ENCODE measurements at regions not wholly inside any gene's neighbourhood (a gene's known extent, or its start where the extent isn't known, plus 50 kb on each side); places are given as distances from the start of the nearest gene placed in this dataset.
"Not testable (repeated sequence)": the region's sequence is repeated elsewhere in the genome, so short reads cannot be mapped to it uniquely, and the experiment has no call there.

- H3K27me3 ChIP-seq: no peaks in the 10 kb centered on the region
- no peaks in the 10 kb centered on the region for H3K36me3 ChIP-seq
- no peak overlapping the region for H3K4me3 ChIP-seq
- intact Hi-C loops (cut with DNase I): no loop called here
- no peak overlapping the region for H3K27ac ChIP-seq
- no peak for TF ChIP-seq CTCF (IDR thresholded peaks at IDR 0.05)
- DNase-seq (ENCODE audit: low spot score in 2 of 2): no peak
- H3K4me1 ChIP-seq: no peaks in the 10 kb centered on the region
- H3K9me3 ChIP-seq: no peaks in the 10 kb centered on the region
Measured at GRCh38 chr5:53405396-53405795, 75.0 kb upstream of the FST start.

- Histone ChIP-seq H3K27me3 (no peaks in the 10 kb centered on the region), H3K36me3 (no peaks in the 10 kb centered on the region), H3K4me1 (no peaks in the 10 kb centered on the region), H3K4me3 (no peak overlapping the region), H3K27ac (no peak overlapping the region), H3K9me3 (no peaks in the 10 kb centered on the region)
- no peak for TF ChIP-seq CTCF (IDR thresholded peaks at IDR 0.05)
- DNase-seq (ENCODE audit: low spot score in 2 of 2): no peak
- intact Hi-C loops (cut with DNase I): no loop called here
Measured at GRCh38 chr5:53406630-53407316, 73.7 kb upstream of the FST start.

DNA sequence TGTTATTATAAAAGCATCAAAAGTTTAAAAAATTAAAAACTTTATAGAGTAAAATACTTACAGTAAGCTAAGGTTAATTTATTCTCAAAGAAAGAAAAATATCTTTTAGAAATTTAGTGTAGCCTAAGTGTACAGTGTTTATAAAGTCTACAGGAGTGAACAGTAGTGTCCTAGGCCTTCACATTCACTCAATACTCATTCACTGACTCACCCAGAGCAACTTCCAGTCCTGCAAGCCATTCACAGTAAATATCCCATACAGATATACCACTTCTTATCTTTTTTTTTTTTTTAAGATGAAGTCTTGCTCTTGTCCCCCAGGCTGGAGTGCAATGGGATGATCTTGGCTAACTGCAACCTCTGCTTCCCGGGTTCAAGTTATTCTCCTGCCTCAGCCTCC is 73.1 kb upstream of the FST start:
- Histone ChIP-seq H3K9me3 (no peaks in the 10 kb centered on the region), H3K4me1 (no peaks in the 10 kb centered on the region), H3K27me3 (no peaks in the 10 kb centered on the region), H3K36me3 (no peaks in the 10 kb centered on the region), H3K27ac (no peak overlapping the region), H3K4me3 (no peak overlapping the region)
- no peak for TF ChIP-seq CTCF (IDR thresholded peaks at IDR 0.05)
- intact Hi-C loops (cut with DNase I): no loop called here
- DNase-seq (ENCODE audit: low spot score in 2 of 2): no peak

GRCh38 chr5:53411388-53411787 is 69.0 kb upstream of the FST start:
- no peak for TF ChIP-seq CTCF (IDR thresholded peaks at IDR 0.05)
- H3K36me3 ChIP-seq: no peaks in the 10 kb centered on the region
- no peaks in the 10 kb centered on the region for H3K9me3 ChIP-seq
- H3K27ac ChIP-seq: no peak overlapping the region
- no peaks in the 10 kb centered on the region for H3K4me1 ChIP-seq
- no peak for DNase-seq (ENCODE audit: low spot score in 2 of 2)
- no peak overlapping the region for H3K4me3 ChIP-seq
- H3K27me3 ChIP-seq: no peaks in the 10 kb centered on the region
- intact Hi-C loops (cut with DNase I): no loop called here

DNA sequence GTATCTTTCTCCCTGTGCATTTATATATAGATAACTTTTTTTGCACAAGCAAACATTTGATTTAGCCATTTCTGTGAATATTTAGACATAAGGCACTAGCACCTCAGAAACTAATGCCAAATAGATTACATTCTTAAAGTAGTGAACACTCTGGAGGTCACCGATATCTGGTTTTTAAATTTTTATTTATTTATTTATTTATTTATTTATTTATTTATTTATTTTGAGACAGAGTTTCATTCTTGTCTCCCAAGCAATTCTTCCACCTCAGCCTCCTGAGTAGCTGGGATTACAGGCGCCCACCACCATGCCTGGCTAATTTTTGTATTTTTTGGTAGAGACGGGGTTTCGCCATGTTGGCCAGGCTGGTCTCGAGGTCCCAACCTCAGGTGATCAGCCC is 67.9 kb upstream of the FST start:
- H3K4me1 ChIP-seq; DNase-seq (ENCODE audit: low spot score in 2 of 2); intact Hi-C loops (cut with DNase I): not testable (repeated sequence)

DNA sequence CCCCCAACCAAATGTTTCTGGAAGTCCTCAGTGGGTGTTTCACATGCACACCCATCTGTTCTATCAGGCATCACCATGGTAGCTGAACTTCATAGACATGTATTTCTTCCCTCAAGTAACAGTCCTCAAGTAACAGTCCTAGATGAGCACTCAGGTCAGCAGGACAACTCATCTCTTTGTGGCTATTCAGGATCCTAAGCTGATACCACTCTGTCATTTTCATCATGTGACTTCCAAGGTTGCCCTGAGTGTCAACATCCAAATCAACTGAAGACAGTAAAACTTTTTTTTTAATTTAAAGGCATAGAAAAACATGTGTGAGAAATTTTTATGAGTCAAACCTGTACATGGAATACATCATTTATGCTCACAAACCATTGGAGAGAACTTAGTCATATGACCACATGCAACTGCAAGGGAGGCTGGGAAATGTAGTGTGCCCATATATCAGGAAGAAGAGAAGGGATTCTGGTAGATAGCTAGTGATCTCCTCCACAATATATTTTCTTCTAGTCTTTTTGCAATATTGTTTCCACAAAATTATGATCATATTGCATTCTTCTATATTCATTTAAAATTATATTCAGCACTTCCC is 64.2 kb upstream of the FST start:
- H3K9me3 ChIP-seq: no peaks in the 10 kb centered on the region
- H3K27me3 ChIP-seq: no peaks in the 10 kb centered on the region
- DNase-seq (ENCODE audit: low spot score in 2 of 2): no peak
- H3K27ac ChIP-seq: no peak overlapping the region
- intact Hi-C loops (cut with DNase I): no loop called here
- TF ChIP-seq CTCF (IDR thresholded peaks at IDR 0.05): no peak
- no peaks in the 10 kb centered on the region for H3K4me1 ChIP-seq
- H3K4me3 ChIP-seq: no peak overlapping the region
- no peaks in the 10 kb centered on the region for H3K36me3 ChIP-seq

More for the DNA sequence above, 67.9 kb upstream of the FST start:
- not testable (repeated sequence) for H3K27me3 ChIP-seq, H3K4me3 ChIP-seq, H3K36me3 ChIP-seq, H3K9me3 ChIP-seq, H3K27ac ChIP-seq
